Left renal cortex interstitium (tissue), 4 donors: ENCODE measurements at regions not wholly inside any gene's neighbourhood (a gene's known extent, or its start where the extent isn't known, plus 50 kb on each side); places are given as distances from the start of the nearest gene placed in this dataset.
"Not testable (repeated sequence)": the region's sequence is repeated elsewhere in the genome, so short reads cannot be mapped to it uniquely, and the experiment has no call there.

ENCODE experiments used
- DNase-seq, 4 donors: peaks; one replicate each; pipeline ENCODE4 v3.0.0-alpha.2; 2013; ENCODE audit warnings: low read depth in 4 of 4, low spot score in 2 of 4, missing footprints in 1 of 4

DNA sequence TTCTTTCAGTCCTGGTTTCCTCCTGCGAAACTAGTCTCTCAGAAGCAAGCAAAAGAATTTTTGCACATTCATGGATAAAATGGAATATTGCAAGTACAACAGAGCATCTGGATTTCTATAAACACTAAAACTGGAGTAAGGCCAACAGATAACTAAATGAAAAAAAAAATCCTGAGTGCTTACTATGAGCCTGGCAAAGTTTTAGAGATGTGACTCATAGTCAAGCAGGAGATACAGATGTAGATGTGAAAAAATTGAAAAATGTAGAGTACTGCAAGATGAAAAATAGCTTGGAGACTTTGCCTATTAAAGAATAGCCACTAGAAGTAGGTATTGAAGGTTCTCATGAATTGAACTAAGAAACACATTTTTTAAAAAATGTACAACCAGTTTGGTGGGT is 397.4 kb downstream of the OTOL1 start:
- DNase-seq, result no peak

DNA sequence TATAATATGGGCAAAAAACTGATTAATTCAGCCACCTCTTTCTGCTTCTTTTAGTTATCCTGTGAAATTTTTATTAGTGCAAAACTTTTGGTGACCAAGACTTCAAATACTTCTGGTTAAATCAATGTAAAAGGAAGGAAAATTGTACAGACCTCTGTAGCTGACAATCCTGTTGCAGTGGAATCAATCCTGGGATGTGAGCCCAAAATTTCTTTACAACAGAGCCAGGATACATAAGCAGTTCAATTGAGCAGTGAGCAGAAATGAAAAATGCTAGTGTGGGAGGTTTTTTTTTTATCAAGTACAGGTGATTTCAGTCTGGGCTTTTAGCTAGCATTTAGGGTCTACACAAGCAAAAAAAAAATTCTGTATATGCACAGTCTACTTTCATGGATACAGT is 398.0 kb downstream of the OTOL1 start:
- DNase-seq, result no peak

DNA sequence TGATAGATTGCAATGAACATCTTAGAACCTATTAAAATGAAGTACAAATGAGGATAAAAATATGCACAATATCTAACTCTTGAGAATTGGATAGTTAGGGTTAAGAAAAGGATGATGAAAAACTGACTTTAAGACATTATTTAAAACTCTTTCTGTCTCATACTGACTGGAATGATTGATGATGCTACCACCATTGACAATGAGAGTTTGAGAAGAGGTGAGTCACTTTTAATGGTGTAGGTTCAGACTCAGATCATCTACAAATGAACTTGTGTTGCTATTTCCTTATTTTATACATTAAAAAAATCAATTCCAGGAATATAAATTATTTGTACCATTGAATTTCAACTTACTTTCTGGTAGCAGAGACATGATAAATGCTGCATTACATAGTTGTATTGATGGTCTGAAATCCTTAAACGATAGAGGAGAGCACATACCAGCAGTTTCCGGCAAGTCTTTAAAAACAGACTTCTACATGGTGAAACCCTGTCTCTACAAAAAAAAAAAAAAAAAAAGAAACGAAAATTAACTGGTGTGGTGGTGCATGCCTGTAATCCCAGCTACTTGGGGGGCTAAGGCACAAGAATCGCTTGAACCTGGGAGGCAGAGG is 409.0 kb downstream of the OTOL1 start:
- DNase-seq, result no peak

DNA sequence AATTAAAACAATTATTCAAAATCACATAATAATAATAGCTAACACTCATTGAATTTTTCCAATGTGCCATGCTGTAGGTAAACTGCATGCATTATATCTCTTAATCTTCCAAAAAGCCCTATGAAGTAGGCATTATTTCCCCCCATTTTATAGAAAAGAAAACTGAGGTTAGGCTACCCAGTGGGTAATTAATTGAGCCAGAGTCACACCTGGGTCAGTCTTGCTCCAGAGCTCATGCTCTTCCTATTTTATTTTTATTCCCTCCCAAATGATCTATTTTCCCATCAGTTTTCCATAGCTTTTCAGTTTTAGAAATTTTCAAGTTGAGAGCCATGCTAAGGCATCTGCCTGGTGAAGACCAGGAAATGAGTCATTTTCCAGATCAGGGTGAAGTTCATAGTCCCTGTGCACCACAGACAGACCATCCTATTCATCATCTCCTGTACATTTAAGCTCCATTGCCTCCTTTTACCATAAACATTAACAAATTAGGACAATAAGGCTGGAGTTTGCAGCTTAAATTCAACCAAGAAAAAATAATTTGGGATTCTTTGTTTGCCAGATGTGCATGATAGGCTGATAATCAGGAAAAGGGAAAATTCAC is 417.3 kb downstream of the OTOL1 start:
- DNase-seq, result no peak

DNA sequence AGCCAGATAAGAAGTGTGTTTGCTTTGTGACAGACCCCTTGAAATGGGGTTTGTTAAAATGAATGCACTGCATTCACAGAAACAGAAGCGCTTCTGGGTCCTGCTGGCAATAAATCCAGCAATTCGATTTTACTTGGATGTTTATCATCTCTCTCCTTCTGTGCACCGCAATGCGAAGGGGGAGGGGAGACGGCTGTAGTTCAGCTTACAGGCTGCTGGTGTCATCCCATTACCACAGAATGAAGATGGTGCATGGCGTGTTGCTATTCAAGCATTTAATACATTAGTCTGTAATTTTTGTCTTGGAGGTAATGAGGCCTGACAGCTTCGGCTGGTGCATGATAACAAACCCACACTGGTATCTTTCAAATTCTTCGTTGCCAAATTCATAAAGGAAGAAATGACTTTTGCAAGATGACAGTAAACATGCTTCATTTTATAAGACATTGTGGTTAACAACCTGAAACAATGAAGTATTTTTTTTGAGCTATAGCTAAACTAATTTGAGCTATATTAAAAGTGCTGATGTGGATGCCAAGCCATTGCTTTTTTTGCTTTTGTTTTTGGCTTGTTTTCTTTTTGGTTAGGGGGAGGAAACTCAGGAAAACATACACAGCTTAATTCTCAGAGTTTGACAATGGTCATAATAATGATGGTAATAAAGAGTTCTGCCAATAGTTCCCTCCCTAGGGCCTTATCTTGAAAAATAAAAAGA is 418.3 kb downstream of the OTOL1 start:
- DNase-seq, result peak; percentile 15 to 42 (median 31)

DNA sequence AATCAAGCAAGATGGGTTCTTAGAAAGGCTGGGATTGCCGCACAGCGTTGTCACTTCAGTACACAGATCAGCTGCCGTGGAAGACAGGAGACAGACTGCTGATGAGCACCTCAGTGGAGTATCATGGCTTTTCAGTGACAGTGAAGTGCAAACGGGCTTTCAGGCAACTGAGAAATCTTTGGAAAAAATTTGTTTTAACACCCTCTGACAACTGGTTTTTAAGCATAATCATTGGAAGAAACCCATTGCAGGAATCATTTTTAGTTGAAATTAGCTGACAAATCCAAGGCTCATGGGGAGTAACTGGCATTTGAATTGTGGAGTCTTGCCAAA is 418.8 kb downstream of the OTOL1 start:
- no peak for DNase-seq

DNA sequence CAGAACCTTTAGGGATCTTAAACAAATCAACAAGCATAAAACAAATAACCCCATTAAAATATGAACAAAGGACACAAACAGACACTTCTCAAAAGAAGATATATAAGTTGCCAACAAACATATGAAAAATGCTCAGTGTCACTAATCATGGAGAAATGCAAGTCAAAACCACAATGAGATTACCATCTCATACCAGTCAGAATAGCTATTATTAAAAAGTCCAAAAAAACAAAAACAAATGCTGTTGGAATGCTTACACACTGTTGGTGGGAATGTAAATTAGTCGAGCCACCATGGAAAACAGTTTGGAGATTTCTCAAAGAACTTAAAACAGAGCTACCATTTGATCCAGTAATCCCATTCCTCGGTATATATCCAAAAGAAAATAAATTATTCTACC is 423.6 kb downstream of the OTOL1 start:
- no peak for DNase-seq

DNA sequence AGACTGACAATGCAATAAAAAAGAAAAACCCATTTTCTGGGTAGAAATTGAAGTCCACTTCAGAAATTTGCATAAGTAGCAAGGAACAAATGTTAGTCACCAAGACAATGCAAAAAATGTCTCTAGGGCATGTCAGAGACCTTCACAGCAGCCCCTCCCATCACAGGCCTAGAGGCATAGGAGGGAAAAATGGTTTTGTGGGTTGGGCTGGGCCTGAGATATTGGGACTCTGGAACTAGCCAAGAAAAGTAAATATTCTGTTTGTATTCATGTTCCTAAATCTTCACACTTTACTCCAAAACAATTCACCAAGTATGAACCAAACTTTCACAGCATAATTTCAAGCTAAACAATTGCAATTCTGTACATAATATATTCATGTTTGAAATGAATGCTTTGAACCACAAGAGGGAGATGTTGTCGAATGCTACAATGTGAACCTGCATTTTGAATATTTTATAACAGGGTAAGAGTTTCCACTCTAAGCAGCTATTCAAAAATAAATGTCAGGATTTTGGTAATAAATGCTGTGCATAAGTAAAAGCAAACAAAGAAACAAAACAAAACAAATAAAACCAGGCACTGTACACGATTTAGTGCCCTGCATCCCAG is 429.2 kb downstream of the OTOL1 start:
- DNase-seq, result no peak

DNA sequence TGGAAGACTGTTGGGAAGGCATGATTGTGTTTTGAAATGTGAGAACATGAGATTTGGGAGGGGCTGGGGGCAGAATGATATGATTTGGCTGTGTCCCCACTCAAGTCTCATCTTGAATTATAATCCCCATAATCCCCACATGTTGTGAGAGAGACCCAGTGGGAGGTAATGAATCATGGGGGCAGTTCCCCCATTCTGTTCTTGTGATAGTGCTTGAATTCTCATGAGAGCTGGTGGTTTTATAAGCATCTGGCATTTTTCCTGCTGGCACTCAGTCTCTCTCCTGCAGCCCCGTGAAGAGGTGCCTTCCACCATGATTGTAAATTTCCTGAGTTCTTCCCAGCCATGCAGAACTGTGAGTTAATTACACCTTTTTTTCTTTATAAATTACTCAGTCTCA is 430.5 kb downstream of the OTOL1 start:
- no peak for DNase-seq

DNA sequence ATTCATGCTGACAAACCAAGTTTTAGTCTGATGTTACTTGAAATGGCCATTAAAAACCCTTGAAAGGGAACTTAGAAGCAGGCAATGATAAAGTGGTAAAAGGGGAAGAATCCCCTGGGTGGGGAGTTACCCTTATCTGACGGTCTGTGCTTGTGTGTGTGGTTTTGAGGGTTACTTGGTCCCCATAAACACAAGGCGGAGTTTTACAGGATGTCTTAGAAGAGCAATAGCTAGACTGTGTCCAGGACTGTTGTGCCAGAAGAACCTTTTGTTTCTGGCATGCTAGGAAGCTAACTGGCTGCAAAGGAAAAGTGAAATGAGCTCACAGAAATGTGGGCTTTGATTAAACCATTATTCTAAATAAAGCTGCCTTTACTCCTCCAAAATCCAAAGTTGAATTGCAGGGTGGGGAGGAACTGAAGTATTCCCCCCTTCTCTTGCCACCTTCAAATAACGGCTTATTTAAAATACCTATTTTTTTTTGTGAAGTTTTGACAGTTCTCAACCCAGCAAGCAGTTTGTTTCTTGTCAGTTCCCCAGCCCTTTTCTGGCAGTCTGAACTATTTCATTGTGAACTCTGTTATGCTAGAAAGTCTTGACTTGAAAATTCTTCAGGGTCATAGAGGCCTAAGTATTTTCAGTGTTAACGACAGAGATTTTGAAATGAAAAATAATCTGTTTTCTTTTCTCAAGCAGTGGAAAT is 443.5 kb downstream of the OTOL1 start:
- no peak for DNase-seq

DNA sequence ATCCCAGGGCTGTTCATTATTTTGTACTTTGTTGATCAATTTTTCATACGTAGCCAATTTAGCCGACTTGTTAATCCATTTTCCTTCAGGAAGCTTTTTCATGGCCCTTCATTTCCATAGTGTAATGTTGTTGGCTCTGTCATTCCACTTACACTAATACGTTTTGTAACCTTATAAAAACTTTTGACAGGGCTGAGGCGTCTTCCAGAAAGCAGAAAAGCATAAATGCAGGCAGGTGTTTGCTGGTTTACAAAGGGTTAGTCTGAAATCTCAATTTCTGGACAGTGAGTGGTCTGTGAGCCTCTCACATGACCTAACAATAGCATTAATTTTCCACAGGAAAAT is 444.0 kb downstream of the OTOL1 start:
- no peak for DNase-seq

DNA sequence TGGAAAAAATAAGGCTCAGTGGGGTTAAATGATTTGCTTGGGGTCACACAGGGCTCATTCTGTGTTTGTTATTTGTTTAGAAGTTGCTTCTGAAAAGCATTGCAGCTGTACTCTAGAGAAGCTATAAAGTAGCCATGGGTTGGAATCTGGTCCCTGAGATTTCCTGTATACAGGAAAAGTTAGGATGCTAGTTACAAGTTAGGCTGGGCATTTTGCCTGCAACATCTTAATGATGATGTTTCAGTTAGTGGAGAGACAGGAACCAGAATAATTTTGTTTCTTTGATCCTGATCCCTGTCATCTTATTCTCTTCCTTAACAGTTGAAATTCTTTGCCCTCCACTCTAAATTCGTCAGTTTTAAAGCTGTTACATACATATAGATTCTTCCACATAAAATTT is 445.3 kb downstream of the OTOL1 start:
- DNase-seq, result no peak

DNA sequence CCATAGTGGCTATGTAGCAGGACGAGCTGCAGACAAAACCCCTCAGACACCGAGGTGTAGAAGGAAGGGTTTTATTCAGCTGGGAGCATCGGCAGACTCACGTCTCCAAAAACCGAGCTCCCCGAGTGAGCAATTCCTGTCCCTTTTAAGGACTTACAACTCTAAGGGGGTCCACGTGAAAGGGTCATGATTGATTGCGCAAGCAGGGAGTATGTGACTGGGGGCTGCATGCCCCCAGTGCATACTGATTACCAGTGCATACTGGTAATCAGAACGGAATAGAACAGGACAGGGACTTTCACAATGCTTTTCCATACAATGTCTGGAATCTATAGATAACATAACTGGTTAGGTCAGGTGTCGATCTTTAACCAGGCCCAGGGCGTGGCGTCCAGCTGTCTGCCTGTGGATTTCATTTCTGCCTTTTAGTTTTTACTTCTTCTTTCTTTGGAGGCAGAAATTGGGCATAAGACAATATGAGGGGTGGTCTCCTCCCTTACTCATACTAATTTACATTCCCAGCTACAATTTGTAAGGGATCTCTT is 447.3 kb downstream of the OTOL1 start:
- not testable (repeated sequence) for DNase-seq

DNA sequence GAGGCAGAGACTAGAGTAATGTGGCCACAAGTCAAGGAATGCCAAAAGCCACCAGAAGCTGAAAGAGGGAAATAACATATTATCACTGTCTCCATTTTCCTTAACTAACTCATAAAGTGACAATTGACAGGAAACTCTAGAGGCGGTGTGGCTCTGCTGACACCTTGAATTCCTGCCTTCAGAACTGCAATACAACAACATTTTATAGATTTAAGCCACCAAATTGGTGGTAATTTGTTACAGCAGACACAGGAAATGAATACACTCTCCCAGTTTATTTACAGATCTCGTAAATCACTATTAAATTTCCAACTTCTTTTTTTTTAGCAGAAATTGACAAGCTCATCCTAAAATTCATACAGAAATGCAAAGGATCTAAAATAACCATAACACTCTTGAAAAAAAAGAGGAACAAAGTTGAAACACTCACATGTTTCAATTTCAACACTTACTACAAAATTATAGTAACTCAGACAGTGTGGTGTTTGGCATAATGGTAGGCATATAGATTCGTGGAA is 449.9 kb downstream of the OTOL1 start:
- DNase-seq, result no peak

DNA sequence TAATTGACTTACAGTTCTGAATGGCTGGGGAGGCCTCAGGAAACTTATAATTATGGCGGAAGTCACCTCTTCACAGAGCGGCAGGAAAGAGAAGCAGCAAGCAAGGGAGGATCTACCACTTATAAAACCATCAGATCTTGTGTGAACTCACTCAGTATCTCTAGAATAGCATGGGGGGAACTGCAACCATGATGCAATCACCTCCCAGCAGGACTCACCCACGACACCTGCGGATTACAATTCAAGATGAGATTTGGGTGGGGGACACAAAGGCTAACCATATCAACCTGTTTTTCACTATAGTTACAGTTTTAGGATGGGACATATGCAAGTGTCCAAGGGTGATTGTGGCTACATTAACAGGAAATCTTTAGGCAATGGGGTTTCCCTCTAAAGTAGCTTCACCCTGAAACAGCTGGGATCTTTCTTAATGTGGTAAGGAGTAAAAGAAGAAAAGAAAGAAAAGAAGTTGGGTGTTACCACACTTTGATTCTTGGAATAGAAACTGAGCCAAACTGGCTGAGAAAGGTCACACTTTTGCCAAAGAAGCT is 453.8 kb downstream of the OTOL1 start:
- no peak for DNase-seq

DNA sequence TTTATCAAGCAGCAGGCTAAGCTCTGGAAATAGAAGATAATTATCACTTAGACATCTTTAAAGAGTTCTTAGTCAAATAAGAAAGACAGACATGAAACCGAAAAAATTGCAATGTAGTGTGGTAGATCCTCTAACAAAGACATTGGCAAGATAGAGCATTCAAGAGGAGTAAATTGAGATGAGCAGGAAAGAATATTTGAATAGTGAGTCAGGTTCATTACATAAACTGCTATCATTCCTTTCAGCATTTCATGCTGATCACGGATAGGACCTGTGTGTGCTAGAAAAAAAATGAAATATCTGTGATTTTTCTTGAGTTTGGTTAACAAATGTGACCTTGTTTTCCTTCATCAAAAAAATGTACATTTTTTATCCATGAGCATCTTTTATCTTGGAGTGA is 460.9 kb downstream of the OTOL1 start:
- DNase-seq, result no peak

DNA sequence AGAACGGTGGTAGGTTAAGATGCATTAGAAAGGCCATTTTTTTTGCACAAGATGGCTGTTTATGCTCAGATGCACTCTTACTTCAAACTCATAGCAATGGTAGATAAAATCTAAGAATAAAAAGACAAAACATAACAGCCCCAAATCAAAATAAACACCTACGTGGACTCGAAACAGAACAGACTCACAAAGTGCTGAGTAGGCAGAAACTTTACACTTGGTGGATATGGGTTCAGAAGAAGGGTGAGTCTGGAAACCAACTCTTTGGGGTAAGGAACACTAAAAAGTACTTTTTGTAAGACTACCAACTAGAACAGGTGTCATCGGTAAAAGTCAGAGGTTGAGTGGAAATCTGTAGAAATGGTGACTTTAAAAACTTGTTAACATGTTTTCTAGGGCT is 468.2 kb downstream of the OTOL1 start:
- no peak for DNase-seq

DNA sequence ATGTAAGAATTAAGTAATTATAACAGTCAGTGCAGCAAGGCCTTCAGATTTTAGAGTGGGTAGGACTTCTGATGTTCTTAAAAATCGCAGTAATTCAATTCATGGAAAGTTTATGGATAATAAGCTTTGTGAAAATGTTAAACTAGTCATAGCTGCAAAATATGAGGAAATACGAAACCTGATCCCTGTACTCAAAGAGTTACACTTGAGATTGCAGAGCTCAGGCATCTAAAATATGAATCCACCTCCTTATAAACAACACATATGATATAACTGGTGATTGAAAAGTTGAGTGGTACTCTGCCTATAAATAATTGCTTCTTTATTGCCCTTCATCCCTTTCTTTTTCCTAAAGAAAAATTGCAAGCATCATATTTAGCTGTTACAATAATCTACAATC is 473.3 kb downstream of the OTOL1 start:
- DNase-seq, result no peak

DNA sequence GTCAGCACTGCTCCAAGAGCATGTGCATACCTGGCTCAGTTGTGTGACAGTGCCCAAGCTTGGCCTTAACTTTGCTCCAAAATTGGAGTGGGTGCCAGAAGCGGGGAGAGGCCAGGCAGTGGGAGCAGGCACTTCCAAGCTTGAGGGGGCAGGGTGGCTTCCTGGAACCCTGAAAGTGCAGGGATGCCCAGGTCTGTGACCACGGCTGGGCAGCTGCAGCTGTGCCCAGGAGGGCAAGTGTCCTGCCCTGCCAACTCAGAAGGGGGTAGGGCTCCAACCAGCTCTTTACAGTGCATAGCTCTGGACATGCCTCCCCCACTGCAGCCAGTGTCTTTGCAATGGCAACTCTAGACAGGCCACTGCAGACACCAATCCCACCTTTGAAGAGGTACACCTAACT is 478.6 kb downstream of the OTOL1 start:
- no peak for DNase-seq

DNA sequence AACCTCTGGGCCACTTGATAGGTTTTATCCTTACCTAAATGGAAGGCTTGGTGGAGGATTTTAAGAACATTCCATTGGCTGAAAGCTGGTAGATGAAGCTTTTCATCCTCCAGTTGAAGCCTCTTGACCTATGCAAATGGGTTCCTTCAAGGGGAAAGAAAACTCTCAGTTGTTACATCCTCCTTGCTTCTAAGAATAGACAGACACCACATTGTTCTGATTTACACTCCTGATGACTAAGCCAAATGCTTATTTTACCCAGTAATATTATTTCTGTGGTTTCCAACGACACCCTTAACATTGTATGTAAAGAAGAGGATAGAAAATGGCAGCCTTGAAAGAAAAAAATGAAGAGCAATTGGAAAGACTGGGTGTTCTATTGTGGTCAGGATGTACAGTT is 480.5 kb downstream of the OTOL1 start:
- no peak for DNase-seq

DNA sequence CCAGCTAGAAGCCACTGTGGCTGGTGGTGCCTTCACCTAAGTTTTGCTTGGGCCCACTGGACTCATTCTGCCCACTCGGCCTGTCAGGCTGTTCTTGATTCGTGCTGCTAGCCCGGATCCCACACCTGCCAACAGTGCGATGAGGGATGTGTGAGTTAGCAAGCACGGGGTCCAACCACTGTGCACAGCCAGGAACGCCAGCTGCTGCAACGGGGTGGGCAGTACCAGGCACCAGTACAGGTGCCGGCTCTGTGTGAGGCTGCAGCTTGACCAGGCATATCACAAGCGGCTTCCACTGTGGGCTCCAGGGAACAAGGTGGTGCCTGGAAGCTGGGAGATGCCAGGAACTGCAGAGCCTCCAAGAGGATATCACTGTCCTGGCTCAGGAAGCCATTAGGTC is 481.2 kb downstream of the OTOL1 start:
- no peak for DNase-seq
